H1 (cell line): ENCODE measurements at regions not wholly inside any gene's neighbourhood (a gene's known extent, or its start where the extent isn't known, plus 50 kb on each side); places are given as distances from the start of the nearest gene placed in this dataset.

Source experiments
- CTCF ChIA-PET: fragments of 300-600 bp; sonication (Branson Sonifier 250); formaldehyde crosslinking; loops from one replicate; lab custom pipeline; 2021; ENCODE audit not compliant: partially characterized antibody; lab: Charles Lee
- POLR2A ChIA-PET: fragments of 300-600 bp; sonication (Branson Sonifier 250); formaldehyde crosslinking; loops from one replicate; lab custom pipeline; 2021; ENCODE audit warnings: inconsistent platforms; ENCODE audit not compliant: partially characterized antibody; lab: Charles Lee
- DNase-seq, 2 experiments: peaks; one replicate each; pipeline versions ENCODE4 v3.0.0 to v3.0.0-alpha.2; 2010 to 2022; ENCODE audit warnings: low spot score in 2 of 2, low read depth in 1 of 2, mixed read lengths in 1 of 2
- FAIRE-seq: peaks from 2 replicates; lab custom pipeline; 2011; peaks lifted over from hg19 to GRCh38; lab: Jason Lieb, UNC
- H2AFZ ChIP-seq: 2 replicates; pipeline ENCODE4 v1.8.1; 2012; ENCODE audit warnings: low read length, inconsistent platforms
- H2AK5ac ChIP-seq: 2 replicates; pipeline ENCODE4 v1.6.1; 2013; ENCODE audit warnings: low read depth, low read length
- H2BK120ac ChIP-seq: replicated peaks from 2 replicates; pipeline ENCODE3; 2013; ENCODE audit warnings: low read depth, low read length, inconsistent platforms
- H2BK12ac ChIP-seq: 2 replicates; pipeline ENCODE4 v1.6.1; 2013; ENCODE audit warnings: low read depth, low read length
- H2BK15ac ChIP-seq: 2 replicates; pipeline ENCODE4 v1.6.1; 2013; ENCODE audit warnings: low read length
- H2BK20ac ChIP-seq: 2 replicates; pipeline ENCODE4 v1.6.1; 2013; ENCODE audit warnings: low read length
- H2BK5ac ChIP-seq: 2 replicates; pipeline ENCODE4 v1.6.1; 2013; ENCODE audit warnings: low read depth, low read length
- H3K14ac ChIP-seq: 2 replicates; pipeline ENCODE4 v1.6.1; 2013; ENCODE audit warnings: inconsistent platforms; ENCODE audit not compliant: insufficient read length
- H3K18ac ChIP-seq: 2 replicates; pipeline ENCODE4 v1.6.1; 2013; ENCODE audit warnings: low read length; ENCODE audit errors: extremely low read depth
- H3K23ac ChIP-seq: 2 replicates; pipeline ENCODE4 v1.6.1; 2013; ENCODE audit warnings: inconsistent platforms; ENCODE audit not compliant: insufficient read length
- H3K23me2 ChIP-seq: 2 replicates; pipeline ENCODE4 v1.6.1; 2013; ENCODE audit warnings: low read depth, low read length
- H3K27ac ChIP-seq: 2 replicates; pipeline ENCODE4 v1.6.1; 2011; ENCODE audit warnings: low read depth, low read length, inconsistent platforms
- H3K27me3 ChIP-seq, 4 experiments: replicated peaks in 1 of 4; 1 replicate in 1 of 4; 2 replicates in 3 of 4; pipeline versions ENCODE4 v1.6.1 to v1.8.1; 2011 to 2013; ENCODE audit warnings: low read length in 3 of 4, mild to moderate bottlenecking in 3 of 4, inconsistent platforms in 2 of 4, mixed read lengths in 2 of 4, moderate library complexity in 1 of 4; ENCODE audit not compliant: control insufficient read depth in 3 of 4, insufficient read depth in 3 of 4; ENCODE audit errors: extremely low read depth in 1 of 4
- H3K36me3 ChIP-seq, 4 experiments: 2 replicates each; pipeline versions ENCODE4 v1.6.1 to v1.8.1; 2011 to 2013; ENCODE audit warnings: mild to moderate bottlenecking in 4 of 4, low read length in 3 of 4, moderate library complexity in 2 of 4, control low read depth in 1 of 4, inconsistent platforms in 1 of 4; ENCODE audit not compliant: insufficient read depth in 4 of 4, control insufficient read depth in 2 of 4
- H3K4ac ChIP-seq: replicated peaks from 2 replicates; pipeline ENCODE3; 2013; ENCODE audit warnings: low read length, low read depth, mixed read lengths, inconsistent platforms; ENCODE audit not compliant: insufficient read length
- H3K4me1 ChIP-seq, 4 experiments: replicated peaks in 1 of 4; 1 replicate in 1 of 4; 2 replicates in 3 of 4; pipeline versions ENCODE4 v1.6.1 to v1.8.1; 2011 to 2013; ENCODE audit warnings: low read length in 3 of 4, inconsistent platforms in 2 of 4, mixed read lengths in 1 of 4; ENCODE audit not compliant: insufficient read depth in 4 of 4, control insufficient read depth in 3 of 4
- H3K4me2 ChIP-seq, 2 experiments: 2 replicates each; pipeline versions ENCODE4 v1.6.1 to v1.8.1; 2011 to 2013; ENCODE audit warnings: low read depth in 2 of 2, low read length in 2 of 2, control low read depth in 1 of 2, inconsistent platforms in 1 of 2, mild to moderate bottlenecking in 1 of 2; ENCODE audit not compliant: insufficient read depth in 1 of 2
- H3K4me3 ChIP-seq, 4 experiments: fragments of 200-600, 300-600 bp in 1 of 4; sonication (generic), shearing (Covaris generic), sonication (Bioruptor Twin) in 1 of 4; 2 replicates each; pipeline versions ENCODE4 v1.5.1 to v1.8.1; 2011 to 2016; ENCODE audit warnings: low read length in 4 of 4, low read depth in 3 of 4, control low read depth in 2 of 4, inconsistent platforms in 2 of 4, mild to moderate bottlenecking in 2 of 4, mixed read lengths in 1 of 4, moderate library complexity in 1 of 4; ENCODE audit not compliant: insufficient read depth in 2 of 4; ENCODE audit errors: extremely low read depth in 1 of 4
- H3K56ac ChIP-seq: replicated peaks from 2 replicates; pipeline ENCODE3; 2013; ENCODE audit warnings: low read depth, mild to moderate bottlenecking, mixed read lengths, low read length, inconsistent platforms; ENCODE audit not compliant: insufficient read length
- H3K79me1 ChIP-seq: 2 replicates; pipeline ENCODE4 v1.6.1; 2013; ENCODE audit warnings: low read depth, low read length, control low read depth
- H3K79me2 ChIP-seq, 2 experiments: 2 replicates each; pipeline versions ENCODE4 v1.6.1 to v1.8.1; 2012 to 2013; ENCODE audit warnings: low read length in 2 of 2, mild to moderate bottlenecking in 2 of 2, inconsistent platforms in 1 of 2; ENCODE audit not compliant: insufficient read depth in 2 of 2, control insufficient read depth in 1 of 2
- H3K9ac ChIP-seq, 4 experiments: replicated peaks in 1 of 4; 1 replicate in 1 of 4; 2 replicates in 3 of 4; pipeline versions ENCODE4 v1.6.1 to v1.8.1; 2011 to 2013; ENCODE audit warnings: low read depth in 3 of 4, low read length in 3 of 4, control low read depth in 2 of 4, mild to moderate bottlenecking in 2 of 4, moderate library complexity in 2 of 4, inconsistent platforms in 1 of 4; ENCODE audit errors: extremely low read depth in 1 of 4
- H3K9me3 ChIP-seq, 2 experiments: 2 replicates each; pipeline versions ENCODE4 v1.6.1 to v1.8.1; 2012 to 2013; ENCODE audit warnings: mild to moderate bottlenecking in 2 of 2, moderate library complexity in 2 of 2, control low read depth in 1 of 2, inconsistent platforms in 1 of 2, low read depth in 1 of 2, low read length in 1 of 2, mixed read lengths in 1 of 2; ENCODE audit not compliant: insufficient read depth in 2 of 2
- H4K20me1 ChIP-seq, 2 experiments: replicated peaks in 1 of 2; 2 replicates each; pipeline versions ENCODE3 to v1.8.1; 2011 to 2013; ENCODE audit warnings: inconsistent platforms in 2 of 2, low read length in 2 of 2, mild to moderate bottlenecking in 1 of 2; ENCODE audit not compliant: insufficient read depth in 2 of 2, control insufficient read depth in 1 of 2
- H4K5ac ChIP-seq: 2 replicates; pipeline ENCODE4 v1.6.1; 2013; ENCODE audit warnings: low read length, low read depth, mixed read lengths, inconsistent platforms; ENCODE audit not compliant: insufficient read length
- H4K8ac ChIP-seq: 2 replicates; pipeline ENCODE4 v1.8.0; 2013; ENCODE audit warnings: mild to moderate bottlenecking, moderate library complexity, low read length, inconsistent platforms; ENCODE audit not compliant: insufficient read depth; ENCODE audit errors: extremely low read depth
- H4K91ac ChIP-seq: replicated peaks from 2 replicates; pipeline ENCODE3; 2013; ENCODE audit warnings: low read length, mixed read lengths, inconsistent platforms; ENCODE audit not compliant: insufficient read length
- ASH2L ChIP-seq: fragments of 200-600, 300-600 bp; sonication (generic); IDR thresholded peaks from one replicate; pipeline ENCODE4 v1.7.1; 2017; ENCODE audit warnings: low read length
- EGR1 ChIP-seq: IDR thresholded peaks from 2 replicates; pipeline ENCODE4 v1.6.1; 2011; ENCODE audit warnings: low read depth, low read length, borderline replicate concordance
- EZH2 ChIP-seq: fragments of 200-600 bp; sonication (generic); IDR thresholded peaks from 2 replicates; pipeline ENCODE4 v1.7.1; 2012; ENCODE audit warnings: low read depth, mild to moderate bottlenecking, moderate library complexity, low read length, inconsistent platforms; ENCODE audit not compliant: severe bottlenecking
- GABPA ChIP-seq: IDR thresholded peaks from 2 replicates; pipeline ENCODE4 v1.6.1; 2011; ENCODE audit warnings: mild to moderate bottlenecking, low read length, moderate library complexity, borderline replicate concordance; ENCODE audit not compliant: insufficient read depth
- JUN ChIP-seq: IDR thresholded peaks from 2 replicates; pipeline ENCODE4 v1.6.1; 2011; ENCODE audit warnings: low read depth, mild to moderate bottlenecking, improper control_type of control experiment, low read length
- KDM5A ChIP-seq: fragments of 200-600 bp; IDR thresholded peaks from 2 replicates; pipeline ENCODE4 v1.7.1; 2012; ENCODE audit warnings: mild to moderate bottlenecking, low read length, inconsistent platforms, mixed read lengths
- PHF8 ChIP-seq: fragments of 200-600 bp; sonication (generic); conservative IDR thresholded peaks from 2 replicates; pipeline ENCODE4 v1.7.1; 2012; ENCODE audit warnings: low read depth, mild to moderate bottlenecking, inconsistent platforms, low read length, moderate library complexity
- POLR2AphosphoS5 ChIP-seq: IDR thresholded peaks from 2 replicates; pipeline ENCODE4 v1.6.1; 2011; ENCODE audit warnings: low read depth, low read length
- RAD21 ChIP-seq, 2 experiments: IDR thresholded peaks in 1 of 2; conservative IDR thresholded peaks in 1 of 2; 2 replicates each; pipeline ENCODE4 v1.6.1; 2011; ENCODE audit warnings: low read depth in 2 of 2, low read length in 2 of 2, improper control_type of control experiment in 1 of 2, inconsistent platforms in 1 of 2, mild to moderate bottlenecking in 1 of 2, moderate library complexity in 1 of 2
- RFX5 ChIP-seq: IDR thresholded peaks from 2 replicates; pipeline ENCODE4 v1.6.1; 2011; ENCODE audit warnings: low read depth, low read length, improper control_type of control experiment, borderline replicate concordance
- SIRT6 ChIP-seq: IDR thresholded peaks from one replicate; pipeline ENCODE4 v1.7.1; 2012; ENCODE audit warnings: low read length, inconsistent platforms
- SIX5 ChIP-seq: IDR thresholded peaks from 2 replicates; pipeline ENCODE4 v1.6.1; 2011; ENCODE audit warnings: mild to moderate bottlenecking, low read depth, low read length
- WGBS, 2 experiments: shearing (Covaris generic) in 1 of 2; methylation state at CpG; one replicate each; pipeline versions ENCODE4 v1.1.6 to v1.1.7; 2013 to 2015; ENCODE audit warnings: low lambda C conversion rate in 2 of 2, mixed read lengths in 2 of 2, inconsistent platforms in 1 of 2, low coverage in 1 of 2, missing lambda C conversion rate in 1 of 2; ENCODE audit not compliant: insufficient replicate concordance in 2 of 2, insufficient coverage in 1 of 2, insufficient read length in 1 of 2; ENCODE audit errors: extremely low coverage in 1 of 2, missing lambda C conversion rate in 1 of 2; 5-methylcytosine and 5-hydroxymethylcytosine counted together
- TF ChIP-seq, protein P1 (sequence below): IDR thresholded peaks from 2 replicates; pipeline ENCODE4 v1.6.1; 2012; ENCODE audit warnings: inconsistent platforms
- TF ChIP-seq, protein P2 (sequence below): IDR thresholded peaks from 2 replicates; pipeline ENCODE4 v1.6.1; 2011; ENCODE audit warnings: low read depth, mild to moderate bottlenecking, low read length; ENCODE audit not compliant: insufficient read depth

DNA sequence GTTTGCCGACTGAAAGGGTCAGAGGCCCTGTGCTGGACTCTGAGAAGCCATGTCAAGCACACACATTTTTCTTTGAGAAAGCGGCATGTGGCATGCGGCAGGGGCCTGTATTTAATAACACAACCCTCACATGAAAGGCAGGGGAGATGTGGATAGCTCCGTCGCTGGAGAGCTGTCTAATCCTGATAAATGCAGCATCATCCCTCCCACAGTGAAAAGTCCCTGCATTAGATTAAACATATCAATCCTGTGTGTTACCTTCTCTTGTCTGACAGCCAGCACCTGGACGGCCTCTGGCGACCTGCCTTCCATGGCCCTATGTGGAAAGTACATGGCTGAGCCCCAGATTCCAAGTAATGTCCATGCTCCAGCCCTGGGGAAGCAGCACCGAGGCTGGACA is 313.0 kb upstream of the AJAP1 start:
- H3K4me2 ChIP-seq: no peak overlapping the region
- H3K14ac ChIP-seq: no peak overlapping the region
- no peak overlapping the region for H2BK120ac ChIP-seq
- no peak overlapping the region for H3K23ac ChIP-seq
- H4K20me1 ChIP-seq: no peaks in the 10 kb centered on the region
- H3K79me2 ChIP-seq: no peaks in the 10 kb centered on the region
- no peaks in the 10 kb centered on the region for H3K79me1 ChIP-seq
- no peak overlapping the region for H2AK5ac ChIP-seq
- H3K4ac ChIP-seq: no peak overlapping the region
- no peak overlapping the region for H2BK20ac ChIP-seq
- FAIRE-seq: no peak
- no peak overlapping the region for H2BK15ac ChIP-seq
- H4K8ac ChIP-seq: no peak overlapping the region; the same call in 1 of the 2 replicates
- H3K4me1 ChIP-seq: no peaks in the 10 kb centered on the region
- WGBS, 2 experiments: 75% methylated on average over 8 of the region's 8 CpGs; no CpG with 5 or more reads in 1 of the 2 experiments
- H3K9ac ChIP-seq: no peak overlapping the region
- POLR2A ChIA-PET: no interaction called here
- peaks cover 47 to 77% of the 10 kb centered on the region in 2 experiments; a peak in 3 of 4 replicates for H3K9me3 ChIP-seq
- CTCF ChIA-PET: no interaction called here
- no peak overlapping the region for H3K27ac ChIP-seq
- no peaks in the 10 kb centered on the region for H3K36me3 ChIP-seq
- no peak overlapping the region for H2BK12ac ChIP-seq
- H3K18ac ChIP-seq: no peak overlapping the region
- H4K5ac ChIP-seq: no peak overlapping the region
- no peak overlapping the region for H3K56ac ChIP-seq
- peaks cover 3% of the 10 kb centered on the region; the same call in 1 of the 2 replicates for H3K23me2 ChIP-seq
- no peak overlapping the region for H2BK5ac ChIP-seq
- no peak overlapping the region for H4K91ac ChIP-seq
- H3K27me3 ChIP-seq: no peaks in the 10 kb centered on the region
- no peak overlapping the region for H2AFZ ChIP-seq
- DNase-seq: no peak
- no peak overlapping the region for H3K4me3 ChIP-seq
- TF ChIP-seq POLR2AphosphoS5 (no peak), SIRT6 (no peak), PHF8 (no peak), EZH2 (no peak), RFX5 (no peak), EGR1 (no peak), JUN (no peak), KDM5A (no peak), SIX5 (no peak), GABPA (no peak), RAD21 (IDR thresholded peaks at IDR 0.05 in 1 of 2, conservative IDR thresholded peaks at IDR 0.05 in 1 of 2; ENCODE audit: low read depth in 2 of 2, low read length in 2 of 2) (no peak), ASH2L (no peak)
- TF ChIP-seq, protein P1, sequence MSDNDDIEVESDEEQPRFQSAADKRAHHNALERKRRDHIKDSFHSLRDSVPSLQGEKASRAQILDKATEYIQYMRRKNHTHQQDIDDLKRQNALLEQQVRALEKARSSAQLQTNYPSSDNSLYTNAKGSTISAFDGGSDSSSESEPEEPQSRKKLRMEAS: no peak
- TF ChIP-seq, protein P2, sequence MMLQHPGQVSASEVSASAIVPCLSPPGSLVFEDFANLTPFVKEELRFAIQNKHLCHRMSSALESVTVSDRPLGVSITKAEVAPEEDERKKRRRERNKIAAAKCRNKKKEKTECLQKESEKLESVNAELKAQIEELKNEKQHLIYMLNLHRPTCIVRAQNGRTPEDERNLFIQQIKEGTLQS: no peak
